CD14-positive monocyte (primary cell): ENCODE measurements at regions not wholly inside any gene's neighbourhood (a gene's known extent, or its start where the extent isn't known, plus 50 kb on each side); places are given as distances from the start of the nearest gene placed in this dataset.

Experiments used
- DNase-seq, 3 donors: peaks; one replicate each; pipeline ENCODE4 v3.0.0-alpha.2; 2011 to 2022
- H2AFZ ChIP-seq: 2 replicates; pipeline ENCODE4 v1.6.0; 2012; ENCODE audit warnings: mild to moderate bottlenecking, low read depth, low read length, inconsistent platforms; ENCODE audit not compliant: insufficient read depth, poor library complexity, severe bottlenecking
- H3K27ac ChIP-seq, 2 donors: 1 replicate in 1 of 2; 2 replicates in 1 of 2; pipeline ENCODE4 v1.5.1; 2012 to 2013; ENCODE audit warnings: low read length in 2 of 2, control low read depth in 1 of 2, inconsistent platforms in 1 of 2, low read depth in 1 of 2, mild to moderate bottlenecking in 1 of 2
- H3K27me3 ChIP-seq, 2 donors: one replicate each; pipeline versions ENCODE4 v1.6.0 to v1.6.1; 2011 to 2013; ENCODE audit warnings: low read length in 2 of 2; ENCODE audit not compliant: control insufficient read depth in 2 of 2, insufficient read depth in 2 of 2
- H3K36me3 ChIP-seq, 2 donors: replicated peaks in 1 of 2; 1 replicate in 1 of 2; 2 replicates in 1 of 2; pipeline versions ENCODE4 v1.5.1 to v1.6.1; 2012 to 2013; ENCODE audit warnings: low read length in 2 of 2, control low read depth in 1 of 2, inconsistent platforms in 1 of 2, mild to moderate bottlenecking in 1 of 2; ENCODE audit not compliant: insufficient read depth in 2 of 2, control insufficient read depth in 1 of 2
- H3K4me1 ChIP-seq, 2 donors: 1 replicate in 1 of 2; 2 replicates in 1 of 2; pipeline versions ENCODE4 v1.5.1 to v1.6.1; 2012 to 2013; ENCODE audit warnings: low read length in 2 of 2, control low read depth in 1 of 2, inconsistent platforms in 1 of 2, mild to moderate bottlenecking in 1 of 2, moderate library complexity in 1 of 2; ENCODE audit not compliant: insufficient read depth in 2 of 2, control insufficient read depth in 1 of 2
- H3K4me2 ChIP-seq: replicated peaks from 2 replicates; pipeline ENCODE3; 2012; ENCODE audit warnings: low read length, moderate library complexity, mild to moderate bottlenecking; ENCODE audit not compliant: poor library complexity, severe bottlenecking; ENCODE audit errors: extremely low read depth
- H3K4me3 ChIP-seq, 3 experiments: fragments of 200-600 bp in 1 of 3; sonication (generic) in 1 of 3; replicated peaks in 1 of 3; 1 replicate in 2 of 3; 2 replicates in 1 of 3; pipeline ENCODE4 v1.5.1; 2011 to 2013; ENCODE audit warnings: low read length in 3 of 3, mild to moderate bottlenecking in 3 of 3, control low read depth in 2 of 3, low read depth in 2 of 3, inconsistent platforms in 1 of 3, moderate library complexity in 1 of 3
- H3K79me2 ChIP-seq: 2 replicates; pipeline ENCODE4 v1.6.0; 2012; ENCODE audit warnings: mild to moderate bottlenecking, control low read depth, inconsistent platforms, low read length, moderate library complexity; ENCODE audit not compliant: insufficient read depth
- H3K9ac ChIP-seq: 2 replicates; pipeline ENCODE4 v1.6.0; 2017; ENCODE audit warnings: low read length, mild to moderate bottlenecking; ENCODE audit not compliant: insufficient read depth, poor library complexity, severe bottlenecking
- H3K9me3 ChIP-seq, 2 donors: replicated peaks in 1 of 2; 1 replicate in 1 of 2; 2 replicates in 1 of 2; pipeline versions ENCODE4 v1.5.1 to v1.6.1; 2012 to 2013; ENCODE audit warnings: low read length in 2 of 2, control low read depth in 1 of 2; ENCODE audit not compliant: control insufficient read depth in 1 of 2, insufficient read depth in 1 of 2
- H4K20me1 ChIP-seq: 2 replicates; pipeline ENCODE4 v1.6.0; 2012; ENCODE audit warnings: mild to moderate bottlenecking, low read length, control low read depth, moderate library complexity; ENCODE audit not compliant: insufficient read depth
- H3K27ac Mint-ChIP-seq, 7 donors: one replicate each; pipeline ENCODE4 v1.8.0; 2020; ENCODE audit warnings: mild to moderate bottlenecking in 7 of 7, mixed read lengths in 7 of 7, moderate library complexity in 6 of 7, inconsistent platforms in 2 of 7
- H3K27me3 Mint-ChIP-seq, 3 donors: one replicate each; pipeline ENCODE4 v1.8.0; 2021 to 2022; ENCODE audit warnings: low read depth in 3 of 3, mild to moderate bottlenecking in 3 of 3, mixed read lengths in 3 of 3, moderate library complexity in 3 of 3, inconsistent platforms in 1 of 3
- H3K36me3 Mint-ChIP-seq, 2 donors: one replicate each; pipeline ENCODE4 v1.8.0; 2020; ENCODE audit warnings: mixed read lengths in 2 of 2, inconsistent platforms in 1 of 2, mild to moderate bottlenecking in 1 of 2
- H3K4me1 Mint-ChIP-seq: one replicate; pipeline ENCODE4 v1.8.0; 2020; ENCODE audit warnings: mild to moderate bottlenecking, mixed read lengths
- H3K4me3 Mint-ChIP-seq, 2 donors: one replicate each; pipeline ENCODE4 v1.8.0; 2020; ENCODE audit warnings: mild to moderate bottlenecking in 2 of 2, mixed read lengths in 2 of 2, moderate library complexity in 1 of 2
- H3K9me3 Mint-ChIP-seq, 7 donors: one replicate each; pipeline ENCODE4 v1.8.0; 2020 to 2022; ENCODE audit warnings: mixed read lengths in 7 of 7, mild to moderate bottlenecking in 6 of 7, moderate library complexity in 6 of 7, inconsistent platforms in 2 of 7
- WGBS: methylation state at CpG from one replicate; pipeline ENCODE4 v1.1.5; 2013; ENCODE audit warnings: missing lambda C conversion rate; ENCODE audit not compliant: insufficient coverage; 5-methylcytosine and 5-hydroxymethylcytosine counted together
- intact Hi-C, 2 donors: fragments of 100-400 bp; cut with micrococcal nuclease; formaldehyde crosslinking; loops; one replicate each; pipeline versions ENCODE4 v1.15.0 to v1.15.1; 2023
- TF ChIP-seq, protein P1 (sequence below): fragments of 200-600 bp; IDR thresholded peaks from one replicate; pipeline ENCODE4 v1.8.0; 2022; ENCODE audit warnings: antibody characterized with exemption, mild to moderate bottlenecking

GRCh38 chr2:2590141-2590540 is 259.1 kb upstream of the MYT1L start:
- Mint-ChIP-seq H3K4me3 (no peak overlapping the region), H3K27ac (no peak overlapping the region), H3K9me3 (peaks cover 0 to 15% (median 6%) of the 10 kb centered on the region in 7 donors), H3K27me3 (peaks cover 0 to 4% (median 0%) of the 10 kb centered on the region in 3 donors), H3K36me3 (no peaks in the 10 kb centered on the region), H3K4me1 (no peaks in the 10 kb centered on the region)
- no peaks in the 10 kb centered on the region for H3K27me3 ChIP-seq
- TF ChIP-seq, protein P1, sequence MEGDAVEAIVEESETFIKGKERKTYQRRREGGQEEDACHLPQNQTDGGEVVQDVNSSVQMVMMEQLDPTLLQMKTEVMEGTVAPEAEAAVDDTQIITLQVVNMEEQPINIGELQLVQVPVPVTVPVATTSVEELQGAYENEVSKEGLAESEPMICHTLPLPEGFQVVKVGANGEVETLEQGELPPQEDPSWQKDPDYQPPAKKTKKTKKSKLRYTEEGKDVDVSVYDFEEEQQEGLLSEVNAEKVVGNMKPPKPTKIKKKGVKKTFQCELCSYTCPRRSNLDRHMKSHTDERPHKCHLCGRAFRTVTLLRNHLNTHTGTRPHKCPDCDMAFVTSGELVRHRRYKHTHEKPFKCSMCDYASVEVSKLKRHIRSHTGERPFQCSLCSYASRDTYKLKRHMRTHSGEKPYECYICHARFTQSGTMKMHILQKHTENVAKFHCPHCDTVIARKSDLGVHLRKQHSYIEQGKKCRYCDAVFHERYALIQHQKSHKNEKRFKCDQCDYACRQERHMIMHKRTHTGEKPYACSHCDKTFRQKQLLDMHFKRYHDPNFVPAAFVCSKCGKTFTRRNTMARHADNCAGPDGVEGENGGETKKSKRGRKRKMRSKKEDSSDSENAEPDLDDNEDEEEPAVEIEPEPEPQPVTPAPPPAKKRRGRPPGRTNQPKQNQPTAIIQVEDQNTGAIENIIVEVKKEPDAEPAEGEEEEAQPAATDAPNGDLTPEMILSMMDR, result no peak
- H2AFZ ChIP-seq, result no peak overlapping the region
- H4K20me1 ChIP-seq, result no peaks in the 10 kb centered on the region
- no peaks in the 10 kb centered on the region for H3K79me2 ChIP-seq
- H3K4me3 ChIP-seq, result no peak overlapping the region
- no peaks in the 10 kb centered on the region for H3K36me3 ChIP-seq
- intact Hi-C loops, result no loop called here
- H3K4me2 ChIP-seq, result no peak overlapping the region
- no peak overlapping the region for H3K27ac ChIP-seq
- H3K9ac ChIP-seq, result no peak overlapping the region
- no peak for DNase-seq
- H3K9me3 ChIP-seq, result peaks cover 0 to 13% of the 10 kb centered on the region in 2 donors
- H3K4me1 ChIP-seq, result no peaks in the 10 kb centered on the region
- WGBS, result 88% methylated on average over 1 of the region's 1 CpG

- Histone ChIP-seq H3K4me3 (no peak overlapping the region), H3K9me3 (peaks cover 0 to 13% of the 10 kb centered on the region in 2 donors), H3K79me2 (no peaks in the 10 kb centered on the region), H3K27ac (no peak overlapping the region), H4K20me1 (no peaks in the 10 kb centered on the region), H3K4me1 (no peaks in the 10 kb centered on the region), H3K36me3 (no peaks in the 10 kb centered on the region), H3K4me2 (no peak overlapping the region), H2AFZ (no peak overlapping the region), H3K9ac (no peak overlapping the region), H3K27me3 (no peaks in the 10 kb centered on the region)
- Mint-ChIP-seq H3K27me3 (peaks cover under 1 to 4% (median 2%) of the 10 kb centered on the region in 3 donors), H3K27ac (no peak overlapping the region), H3K9me3 (peaks cover 0 to 15% (median 6%) of the 10 kb centered on the region in 7 donors), H3K36me3 (no peaks in the 10 kb centered on the region), H3K4me3 (no peak overlapping the region), H3K4me1 (no peaks in the 10 kb centered on the region)
- intact Hi-C loops, result no loop called here
- TF ChIP-seq, protein P1, result no peak
- DNase-seq, result no peak
- WGBS, result 92% methylated on average over 4 of the region's 4 CpGs
Observed at GRCh38 chr2:2588777-2589176, 257.7 kb upstream of the MYT1L start.
